ENCODE measurements at regions not wholly inside any gene's neighbourhood (a gene's known extent, or its start where the extent isn't known, plus 50 kb on each side); places are given as distances from the start of the nearest gene placed in this dataset.
A peak's percentile ranks its signal among the peaks of the same experiment; 100 is the strongest.

- no TSS peak for BruUV-seq (replicated peaks)
- WGBS (ENCODE audit: low lambda C conversion rate), result 7% methylated on average over 2 of the region's 2 CpGs
- DNase-seq (ENCODE audit: low spot score) (peak; percentile 60), FAIRE-seq (no peak), ATAC-seq (peak; percentile 97)
- H3K9ac ChIP-seq (ENCODE audit: insufficient read depth, low read depth, low read length), result no peak overlapping the region
- no peaks in the 10 kb centered on the region for H3K36me3 ChIP-seq (replicated peaks in 1 of 2; ENCODE audit: control insufficient read depth in 1 of 2, insufficient read depth in 2 of 2, low read length in 2 of 2)
- no peaks in the 10 kb centered on the region for H3K79me2 ChIP-seq (ENCODE audit: insufficient read depth, low read length)
- no peaks in the 10 kb centered on the region for H3K9me3 ChIP-seq (ENCODE audit: low read length)
- intact Hi-C loops (cut with micrococcal nuclease; ENCODE audit: unreplicated experiment) (no loop called here), in situ Hi-C loops (cut with HindIII; ENCODE audit: extremely low pct_ligation_motif_present, low pct_unique_long_range_greater_than_20kb) (no loop called here)
- POLR2A ChIA-PET, result no interaction called here
- CTCF ChIA-PET (ENCODE audit: low intra/inter-chr PET ratio, low total read pairs), result no interaction called here
- no peak overlapping the region for H2AFZ ChIP-seq (ENCODE audit: low read length)
- H3K27ac ChIP-seq (ENCODE audit: extremely low read length, insufficient read depth, low read length), result no peak overlapping the region
- H4K20me1 ChIP-seq (ENCODE audit: insufficient read depth, low read length), result no peaks in the 10 kb centered on the region
- peak overlapping the region; percentile 16; the same call in 1 of the 2 replicates for H3K4me2 ChIP-seq (ENCODE audit: low read depth, low read length)
- H3K27me3 ChIP-seq (ENCODE audit: control insufficient read depth in 1 of 2, insufficient read depth in 2 of 2, low read length in 2 of 2), result no peaks in the 10 kb centered on the region; a peak in 1 of 5 replicates
- H3K4me1 ChIP-seq (ENCODE audit: insufficient read depth, low read length), result peaks cover 12% of the 10 kb centered on the region
- no peak overlapping the region for H3K4me3 ChIP-seq (replicated peaks in 1 of 3; ENCODE audit: insufficient read depth in 1 of 3, low read depth in 2 of 3, low read length in 3 of 3)
- TF ChIP-seq FOXK1 (CRISPR knock-in tag; IDR thresholded peaks at IDR 0.05; ENCODE audit: borderline replicate concordance, low read depth) (0 out of 2 replicates have a peak, but pooled peaks have one; percentile 27), HHEX (CRISPR knock-in tag; IDR thresholded peaks at IDR 0.05) (0 out of 2 replicates have a peak, but pooled peaks have one; percentile 13), ZNF503 (CRISPR knock-in tag; IDR thresholded peaks at IDR 0.05) (no peak), TEF (CRISPR knock-in tag; IDR thresholded peaks at IDR 0.05) (0 out of 2 replicates have a peak, but pooled peaks have one; percentile 45), HNF4A (CRISPR knock-in tag; IDR thresholded peaks at IDR 0.05) (peak; percentile 48), ZNF580 (CRISPR knock-in tag; IDR thresholded peaks at IDR 0.05; ENCODE audit: borderline replicate concordance, low read depth) (no peak), HMG20A (CRISPR knock-in tag; IDR thresholded peaks at IDR 0.05; ENCODE audit: borderline replicate concordance) (peak; percentile 69; the same call in 1 of the 2 replicates), ZNF546 (CRISPR knock-in tag; conservative IDR thresholded peaks at IDR 0.05) (no peak), TAF1 (CRISPR knock-in tag; IDR thresholded peaks at IDR 0.05) (no peak), SOX5 (CRISPR knock-in tag; IDR thresholded peaks at IDR 0.05; ENCODE audit: borderline replicate concordance) (peak; percentile 49; the same call in 1 of the 2 replicates), ZNF414 (CRISPR knock-in tag; IDR thresholded peaks at IDR 0.05) (no peak), PAXIP1 (CRISPR knock-in tag; conservative IDR thresholded peaks at IDR 0.05) (peak; percentile 64), ZNF570 (CRISPR knock-in tag; IDR thresholded peaks at IDR 0.05; ENCODE audit: borderline replicate concordance) (no peak), KDM3A (CRISPR knock-in tag; IDR thresholded peaks at IDR 0.05; ENCODE audit: low read depth) (0 out of 2 replicates have a peak, but pooled peaks have one; percentile 46), FOXA1 (IDR thresholded peaks at IDR 0.05) (no peak), FOXA1 (CRISPR knock-in tag; IDR thresholded peaks at IDR 0.05) (peak; percentile 82), TP53 (CRISPR knock-in tag; conservative IDR thresholded peaks at IDR 0.05) (no peak), SOX13 (IDR thresholded peaks at IDR 0.05) (no peak), SOX13 (CRISPR knock-in tag; conservative IDR thresholded peaks at IDR 0.05 in 1 of 2, IDR thresholded peaks at IDR 0.05 in 1 of 2) (peak in 1 of 2 experiments; percentile 59; a peak in 2 of 4 replicates), RXRB (CRISPR knock-in tag; IDR thresholded peaks at IDR 0.05; ENCODE audit: borderline replicate concordance) (0 out of 2 replicates have a peak, but pooled peaks have one; percentile 15)
Observed at GRCh38 chr4:57430726-57431125, 320.5 kb upstream of the IGFBP7 start.

Data from HepG2 (cell line).